Effector CD4-positive, alpha-beta T cell (primary cell): ENCODE measurements at regions not wholly inside any gene's neighbourhood (a gene's known extent, or its start where the extent isn't known, plus 50 kb on each side); places are given as distances from the start of the nearest gene placed in this dataset.
"Not testable (repeated sequence)": the region's sequence is repeated elsewhere in the genome, so short reads cannot be mapped to it uniquely, and the experiment has no call there.

ENCODE experiments used
- DNase-seq: peaks from one replicate; pipeline ENCODE4 v3.0.0-alpha.2; 2020

- not testable (repeated sequence) for DNase-seq
Measured at GRCh38 chr7:3162798-3163197, 119.1 kb upstream of the CARD11 start.

GRCh38 chr7:3164380-3164792 is 120.7 kb upstream of the CARD11 start:
- no peak for DNase-seq

- no peak for DNase-seq
Measured at GRCh38 chr7:3165681-3166580, 122.3 kb upstream of the CARD11 start.

- no peak for DNase-seq
Measured at GRCh38 chr7:3167551-3167950, 123.9 kb upstream of the CARD11 start.

GRCh38 chr7:3168370-3168769 is 124.7 kb upstream of the CARD11 start:
- DNase-seq: no peak

- no peak for DNase-seq
Measured at GRCh38 chr7:3168869-3169268, 125.2 kb upstream of the CARD11 start.

- no peak for DNase-seq
Measured at GRCh38 chr7:3172768-3173280, 128.2 kb upstream of the SDK1 start.

GRCh38 chr7:3174515-3175284 is 126.4 kb upstream of the SDK1 start:
- DNase-seq: no peak

GRCh38 chr7:3175285-3175902 is 125.7 kb upstream of the SDK1 start:
- no peak for DNase-seq

GRCh38 chr7:3176112-3177000 is 124.7 kb upstream of the SDK1 start:
- no peak for DNase-seq

GRCh38 chr7:3177271-3177670 is 123.8 kb upstream of the SDK1 start:
- DNase-seq: no peak

GRCh38 chr7:3179456-3179855 is 121.6 kb upstream of the SDK1 start:
- no peak for DNase-seq

GRCh38 chr7:3180604-3181003 is 120.4 kb upstream of the SDK1 start:
- DNase-seq: no peak

- DNase-seq: not testable (repeated sequence)
Measured at GRCh38 chr7:3182055-3182454, 119.0 kb upstream of the SDK1 start.

GRCh38 chr7:3187444-3188040 is 113.5 kb upstream of the SDK1 start:
- no peak for DNase-seq

- no peak for DNase-seq
Measured at GRCh38 chr7:3188946-3189345, 112.1 kb upstream of the SDK1 start.

GRCh38 chr7:3191548-3191947 is 109.5 kb upstream of the SDK1 start:
- no peak for DNase-seq

- no peak for DNase-seq
Measured at GRCh38 chr7:3192669-3193068, 108.4 kb upstream of the SDK1 start.

- no peak for DNase-seq
Measured at GRCh38 chr7:3193379-3194120, 107.5 kb upstream of the SDK1 start.

- no peak for DNase-seq
Measured at GRCh38 chr7:3194501-3195141, 106.4 kb upstream of the SDK1 start.

GRCh38 chr7:3195160-3195559 is 105.9 kb upstream of the SDK1 start:
- no peak for DNase-seq
